Epidermal melanocyte (primary cell): ENCODE measurements at regions not wholly inside any gene's neighbourhood (a gene's known extent, or its start where the extent isn't known, plus 50 kb on each side); places are given as distances from the start of the nearest gene placed in this dataset.

ENCODE experiments used
- DNase-seq: peaks from one replicate; pipeline ENCODE4 v3.0.0; 2011; ENCODE audit warnings: low spot score; ENCODE audit not compliant: insufficient read length

- no peak for DNase-seq
Observed at GRCh38 chr1:239538239-239538988, 152.0 kb downstream of the CHRM3 start.

- DNase-seq = no peak
Observed at GRCh38 chr1:239539051-239539450, 152.7 kb downstream of the CHRM3 start.

DNA sequence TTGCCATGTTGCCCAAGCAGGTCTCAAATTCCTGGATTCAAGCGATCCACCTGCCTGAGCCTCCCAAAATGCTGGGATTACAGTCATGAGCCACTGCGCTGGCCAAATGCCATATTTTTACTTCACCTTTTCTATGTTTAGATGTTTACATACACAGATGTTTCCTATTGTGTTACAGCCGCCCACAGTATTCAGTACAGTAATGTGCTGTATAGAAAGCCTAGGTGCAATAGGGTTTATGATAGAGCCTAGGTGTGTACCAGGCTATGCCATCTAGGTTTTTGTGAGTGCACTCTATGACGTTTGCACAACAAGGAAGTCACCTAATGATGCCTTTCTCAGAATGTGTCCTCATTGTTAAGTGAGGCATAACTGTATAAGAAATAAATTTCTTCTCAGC is 153.4 kb downstream of the CHRM3 start:
- no peak for DNase-seq

- DNase-seq = no peak
Observed at GRCh38 chr1:239543873-239544272, 157.5 kb downstream of the CHRM3 start.

- DNase-seq = no peak
Observed at GRCh38 chr1:239545466-239545865, 159.1 kb downstream of the CHRM3 start.

DNA sequence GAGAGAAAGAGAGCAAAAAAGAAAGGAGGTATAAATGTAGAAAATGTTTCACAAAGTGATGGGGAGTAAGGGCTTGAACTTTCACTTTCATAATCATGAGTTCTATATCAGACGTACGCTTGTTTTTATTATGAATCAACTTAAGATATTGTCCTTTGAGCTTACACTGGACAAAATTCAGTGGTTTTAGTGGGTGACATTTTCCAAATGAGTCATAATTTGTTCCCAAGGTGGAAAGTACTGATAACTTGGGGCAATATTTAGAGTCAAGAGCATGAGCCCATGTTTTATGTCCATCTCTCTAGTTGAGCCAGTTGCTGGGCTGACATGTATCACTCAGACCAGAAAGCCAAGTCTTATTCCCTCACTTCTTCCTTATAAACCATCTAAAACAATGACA is 161.6 kb downstream of the CHRM3 start:
- DNase-seq = no peak

GRCh38 chr1:239550178-239550577 is 163.8 kb downstream of the CHRM3 start:
- no peak for DNase-seq

- DNase-seq = no peak
Observed at GRCh38 chr1:239555350-239555749, 169.0 kb downstream of the CHRM3 start.

GRCh38 chr1:239558559-239558958 is 172.2 kb downstream of the CHRM3 start:
- no peak for DNase-seq

DNA sequence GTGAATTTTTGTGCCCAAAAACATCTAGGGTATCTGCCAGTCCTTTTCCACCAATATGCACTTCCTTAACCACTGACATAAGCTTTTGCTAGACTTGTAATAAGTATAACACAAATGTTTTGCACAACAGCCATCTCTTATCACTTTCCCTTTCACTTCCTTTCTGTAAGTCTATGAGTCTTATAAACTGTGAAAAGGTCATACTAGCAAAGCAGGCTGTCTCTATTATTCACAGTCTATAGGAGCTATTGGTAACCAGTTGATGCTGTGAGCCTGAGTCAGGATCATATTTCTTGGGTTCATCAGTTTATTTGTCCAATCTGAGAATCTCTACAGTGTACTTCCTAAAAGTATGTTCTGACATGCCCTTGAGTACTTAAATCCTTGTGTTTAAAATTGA is 172.6 kb downstream of the CHRM3 start:
- DNase-seq = no peak

GRCh38 chr1:239560921-239561320 is 174.6 kb downstream of the CHRM3 start:
- DNase-seq = no peak

GRCh38 chr1:239562095-239562494 is 175.7 kb downstream of the CHRM3 start:
- no peak for DNase-seq

- DNase-seq = no peak
Observed at GRCh38 chr1:239563681-239564080, 177.3 kb downstream of the CHRM3 start.

DNA sequence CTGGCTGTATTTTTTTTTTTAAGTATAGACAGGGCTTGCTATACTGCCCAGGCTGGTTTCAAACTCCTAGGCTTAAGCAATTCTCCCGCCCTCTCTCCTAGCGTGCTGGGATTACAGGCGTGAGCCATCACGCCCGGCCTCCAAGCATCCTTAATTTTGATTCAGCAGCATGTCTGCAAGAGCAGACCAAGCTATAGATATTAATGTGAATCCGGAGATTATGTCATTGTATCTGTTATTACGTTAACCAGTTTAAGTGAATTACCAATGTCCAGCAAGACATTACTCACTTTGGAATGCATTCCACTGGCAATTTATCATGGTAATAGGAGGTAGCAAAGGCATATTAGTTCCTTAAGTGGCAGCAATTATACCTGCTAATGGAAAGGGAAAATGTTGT is 179.7 kb downstream of the CHRM3 start:
- DNase-seq = no peak

DNA sequence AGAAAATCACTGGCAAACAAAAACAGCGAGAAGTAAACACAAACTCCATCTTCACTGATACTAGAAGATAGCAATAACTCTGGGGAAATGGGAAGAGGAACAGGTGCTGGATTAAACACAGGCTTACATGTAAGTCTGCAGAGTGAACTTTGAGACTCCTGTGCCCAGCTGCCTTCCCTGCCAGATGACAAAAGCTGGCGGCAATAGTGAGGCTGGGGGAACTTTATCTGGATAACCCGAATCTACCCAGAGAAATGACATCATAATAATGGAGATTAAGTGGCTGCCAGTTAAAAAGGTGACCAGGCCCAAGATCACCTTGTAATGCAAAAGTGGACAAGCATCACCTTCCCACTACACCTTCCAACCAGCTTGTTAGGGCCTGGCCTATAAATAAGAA is 184.5 kb downstream of the CHRM3 start:
- no peak for DNase-seq

GRCh38 chr1:239572183-239572582 is 185.8 kb downstream of the CHRM3 start:
- DNase-seq = no peak

- no peak for DNase-seq
Observed at GRCh38 chr1:239574112-239574511, 187.7 kb downstream of the CHRM3 start.

DNA sequence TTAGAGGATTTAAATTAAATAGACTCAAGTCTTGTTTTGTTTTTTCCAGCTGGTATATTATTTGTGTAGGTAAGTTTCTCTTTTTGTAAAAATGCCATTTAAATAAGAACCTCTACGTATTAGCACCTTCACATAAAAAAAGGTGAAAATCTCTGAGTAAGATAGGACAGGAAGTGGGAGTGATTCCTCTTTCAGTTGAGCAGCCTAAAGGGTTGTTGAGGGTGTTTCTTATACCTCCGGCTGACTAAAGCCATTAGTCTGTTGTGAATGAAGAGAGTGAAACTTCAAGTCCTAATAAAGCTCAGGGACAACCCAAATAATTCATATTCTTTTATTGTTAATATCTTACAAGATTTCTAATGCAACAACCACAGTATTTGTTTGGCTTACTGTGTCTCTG is 188.7 kb downstream of the CHRM3 start:
- no peak for DNase-seq

GRCh38 chr1:239583536-239583935 is 197.2 kb downstream of the CHRM3 start:
- no peak for DNase-seq

GRCh38 chr1:239586128-239586527 is 199.8 kb downstream of the CHRM3 start:
- DNase-seq = no peak

GRCh38 chr1:239587066-239587465 is 200.7 kb downstream of the CHRM3 start:
- DNase-seq = no peak

DNA sequence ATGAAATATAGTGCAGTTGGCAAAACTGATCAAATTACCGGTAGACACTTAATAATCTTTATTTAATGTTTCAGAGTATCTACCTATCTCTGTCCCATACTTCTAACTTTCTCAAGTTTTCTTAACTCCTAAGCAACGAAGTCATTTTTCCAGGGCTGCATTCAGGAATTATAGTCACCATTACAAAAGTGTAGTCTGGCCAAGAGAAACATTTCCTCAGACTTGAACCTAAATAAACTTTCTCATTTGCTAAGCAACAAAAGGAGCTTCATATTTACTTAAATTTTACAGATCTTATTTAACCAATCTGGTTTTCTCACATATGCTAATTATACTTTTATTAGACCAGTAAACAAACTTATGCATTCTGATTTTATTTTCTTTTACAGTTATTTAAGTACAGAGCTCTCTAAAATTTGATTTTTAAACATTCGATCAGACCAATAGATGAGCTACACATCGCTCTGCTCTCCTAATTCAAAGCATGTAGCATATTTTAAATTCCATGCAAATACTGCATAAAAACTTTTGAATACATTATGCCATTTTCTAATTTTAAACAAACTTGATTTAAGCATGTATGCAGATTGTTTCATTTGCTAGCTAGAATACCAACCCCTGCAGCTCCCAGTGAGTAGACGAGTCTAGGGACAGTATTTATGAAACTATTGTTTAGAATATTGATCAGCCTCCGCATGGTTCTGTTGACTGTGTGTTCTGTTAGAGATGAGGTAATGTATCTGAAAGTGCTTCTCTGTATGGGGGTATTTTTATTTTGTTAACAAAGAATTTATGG is 201.4 kb downstream of the CHRM3 start:
- DNase-seq = no peak

DNA sequence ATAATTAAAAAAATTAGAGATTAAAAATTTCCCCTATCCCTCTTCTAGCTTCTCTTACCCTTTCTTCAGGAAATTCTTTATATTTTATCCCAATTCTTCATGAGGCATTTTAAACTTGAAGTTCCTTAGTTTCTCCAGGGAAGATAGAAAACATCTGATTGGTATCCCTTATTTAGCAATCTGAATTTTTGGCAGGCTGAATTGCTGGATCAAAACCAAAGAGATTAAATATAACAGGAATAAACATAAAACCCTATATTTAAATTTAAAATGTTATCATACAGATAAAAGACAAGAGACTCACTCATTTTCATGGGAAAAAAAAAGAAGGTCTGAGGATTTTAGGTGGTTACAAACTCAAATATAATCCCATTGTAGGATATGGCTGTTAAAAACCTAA is 204.2 kb downstream of the CHRM3 start:
- DNase-seq = no peak
